GM19395 (cell line): ENCODE measurements at regions not wholly inside any gene's neighbourhood (a gene's known extent, or its start where the extent isn't known, plus 50 kb on each side); places are given as distances from the start of the nearest gene placed in this dataset.

Source experiments
- ATAC-seq: cut with Tn5 transposase; IDR thresholded peaks from one replicate; pipeline ENCODE4 v1.9.1; 2021; ENCODE audit warnings: mild to moderate bottlenecking, moderate library complexity; ENCODE audit not compliant: unreplicated experiment

DNA sequence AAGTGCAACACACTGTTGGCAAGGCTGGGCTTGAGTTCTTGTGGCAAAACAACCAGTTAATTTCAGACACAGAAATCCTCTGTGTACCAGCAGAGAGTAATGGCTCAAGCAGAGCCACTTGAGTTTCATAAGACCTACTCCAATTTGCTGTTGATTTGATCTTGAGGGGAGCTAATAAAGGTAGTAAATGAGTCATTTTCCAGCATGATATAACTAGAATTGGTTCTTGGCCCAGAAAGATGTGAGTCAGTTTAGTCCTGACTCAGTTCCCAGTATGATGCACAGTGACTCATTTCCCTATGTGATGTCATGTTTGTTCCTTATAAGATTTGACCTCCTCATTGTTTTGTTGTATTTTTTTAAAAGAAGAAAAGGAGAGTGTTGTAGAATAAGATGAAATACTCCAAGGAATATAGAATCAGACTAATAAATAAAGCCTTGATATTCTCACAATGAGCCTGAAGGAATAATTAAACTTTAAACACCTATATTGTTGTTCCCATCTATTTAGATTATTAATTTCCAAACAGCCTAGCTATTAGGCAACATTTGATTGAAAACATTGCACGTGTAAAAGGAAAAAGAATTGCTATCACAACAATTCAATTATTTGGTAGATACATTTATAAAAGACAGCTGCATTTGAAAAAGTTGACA is 186.2 kb downstream of the REEP3 start:
- peak; percentile 87 for ATAC-seq

DNA sequence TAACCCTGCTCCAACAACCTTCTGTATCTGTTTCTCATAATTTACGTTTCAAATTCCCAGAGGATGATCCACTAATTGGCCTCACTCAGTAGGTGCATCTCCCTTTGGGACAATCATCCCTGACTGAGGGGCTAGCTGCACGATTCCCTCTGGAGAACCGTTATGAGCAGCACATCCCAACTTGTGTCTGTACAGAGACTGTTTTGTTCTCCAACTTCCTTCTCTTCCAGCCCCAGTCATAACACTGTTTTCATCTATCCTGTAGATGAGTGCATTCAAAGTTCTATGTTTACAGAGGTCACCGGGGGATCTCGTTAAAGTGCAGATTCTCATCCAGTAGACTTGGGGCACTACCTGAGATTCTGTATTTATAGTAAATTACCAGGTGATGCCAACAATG is 187.2 kb downstream of the REEP3 start:
- ATAC-seq = no peak

DNA sequence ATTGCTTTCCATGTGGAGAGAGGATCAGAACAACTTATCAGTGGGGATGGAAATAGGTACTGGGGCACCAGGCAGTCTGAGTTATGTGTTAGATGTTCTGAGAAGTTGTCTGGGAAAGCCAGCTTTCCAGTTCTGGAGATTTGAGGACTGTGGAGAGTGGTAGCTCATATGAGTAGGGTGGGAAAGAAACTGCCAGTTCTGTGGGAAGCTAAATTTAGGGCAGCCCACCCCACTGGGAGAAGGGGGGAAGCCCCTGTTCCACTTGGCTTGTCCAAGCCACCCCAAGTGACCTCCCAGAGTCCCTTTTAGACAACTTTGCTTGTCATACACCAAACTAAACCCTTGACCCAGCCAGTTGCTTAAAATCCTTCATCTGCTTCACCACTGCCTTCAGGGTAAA is 189.5 kb downstream of the REEP3 start:
- ATAC-seq = no peak

DNA sequence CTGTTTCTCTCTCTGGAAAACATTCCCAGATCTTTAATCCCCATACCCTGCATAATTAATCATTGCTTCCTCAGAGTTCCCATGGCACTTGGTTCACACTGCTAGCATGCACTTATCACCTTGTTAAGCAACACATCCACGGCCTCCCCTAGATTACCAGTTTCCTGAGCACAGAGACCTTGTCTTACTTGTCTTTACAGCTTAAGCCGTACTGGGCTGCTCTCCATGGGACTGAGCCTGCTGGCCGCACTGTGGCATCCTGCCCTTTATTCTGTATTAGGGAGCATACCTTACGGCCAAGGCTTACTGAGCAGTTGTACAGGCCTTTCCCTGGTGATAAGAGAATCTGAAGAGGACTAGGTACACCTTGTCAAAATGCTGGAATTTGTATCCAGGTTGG is 190.2 kb downstream of the REEP3 start:
- ATAC-seq = no peak

DNA sequence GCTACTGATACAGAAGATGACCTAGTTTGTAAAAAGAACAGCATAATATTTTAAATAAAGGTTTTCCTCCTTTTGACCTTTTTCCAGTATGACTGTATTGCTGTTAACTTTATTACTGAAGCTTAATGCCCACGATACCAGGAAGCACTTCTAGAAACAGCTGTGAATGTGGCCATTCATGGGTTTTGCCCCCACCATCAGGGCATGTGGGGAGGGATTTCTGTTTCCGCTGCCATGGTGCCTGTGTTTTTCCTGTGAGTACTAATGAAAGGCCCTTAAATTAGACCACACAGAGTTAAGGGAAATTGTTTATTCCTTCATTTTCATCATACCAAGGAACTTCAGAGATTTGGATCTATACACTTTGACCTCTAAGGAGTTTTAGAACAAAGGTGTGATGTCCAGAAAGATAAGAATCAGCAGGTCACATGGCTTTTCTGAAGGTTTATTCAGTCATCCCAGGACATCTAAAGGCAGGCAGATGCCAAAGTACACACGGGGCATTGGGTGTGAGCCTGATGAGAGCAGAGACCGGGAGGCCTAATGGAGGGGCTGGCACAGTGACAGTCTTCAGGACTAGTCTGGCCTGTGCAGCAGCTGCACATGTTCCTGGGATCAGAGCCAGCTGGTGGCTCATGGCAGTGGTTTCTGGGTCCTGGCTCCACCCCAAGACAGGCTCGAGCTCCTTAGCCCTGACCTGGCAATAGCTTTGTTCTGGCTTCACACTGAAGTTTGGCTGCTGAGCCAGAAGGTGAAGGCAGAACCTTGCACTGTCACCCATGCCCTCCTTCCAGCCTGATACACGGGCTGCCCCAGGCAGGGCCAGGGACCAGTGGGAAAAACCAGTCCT is 190.9 kb downstream of the REEP3 start:
- ATAC-seq = no peak

DNA sequence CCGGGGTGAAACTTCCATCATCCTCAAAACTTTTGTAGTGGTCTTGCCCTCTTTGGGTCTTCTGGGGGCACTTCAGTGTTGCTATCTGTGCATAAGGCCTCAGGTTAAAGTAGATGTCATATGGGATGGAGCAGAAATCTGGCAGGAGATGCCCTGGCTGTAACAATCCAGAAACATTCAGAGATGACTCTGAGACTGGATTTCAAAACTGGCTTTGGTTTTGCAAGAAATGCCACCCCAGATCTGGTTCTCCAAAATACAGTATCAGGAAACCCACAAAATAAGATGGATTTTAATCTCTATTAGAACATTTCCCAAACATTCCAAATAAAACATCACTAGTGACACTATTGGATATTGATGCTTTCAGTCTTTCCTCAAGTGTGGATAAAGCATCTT is 191.5 kb downstream of the REEP3 start:
- ATAC-seq = no peak

DNA sequence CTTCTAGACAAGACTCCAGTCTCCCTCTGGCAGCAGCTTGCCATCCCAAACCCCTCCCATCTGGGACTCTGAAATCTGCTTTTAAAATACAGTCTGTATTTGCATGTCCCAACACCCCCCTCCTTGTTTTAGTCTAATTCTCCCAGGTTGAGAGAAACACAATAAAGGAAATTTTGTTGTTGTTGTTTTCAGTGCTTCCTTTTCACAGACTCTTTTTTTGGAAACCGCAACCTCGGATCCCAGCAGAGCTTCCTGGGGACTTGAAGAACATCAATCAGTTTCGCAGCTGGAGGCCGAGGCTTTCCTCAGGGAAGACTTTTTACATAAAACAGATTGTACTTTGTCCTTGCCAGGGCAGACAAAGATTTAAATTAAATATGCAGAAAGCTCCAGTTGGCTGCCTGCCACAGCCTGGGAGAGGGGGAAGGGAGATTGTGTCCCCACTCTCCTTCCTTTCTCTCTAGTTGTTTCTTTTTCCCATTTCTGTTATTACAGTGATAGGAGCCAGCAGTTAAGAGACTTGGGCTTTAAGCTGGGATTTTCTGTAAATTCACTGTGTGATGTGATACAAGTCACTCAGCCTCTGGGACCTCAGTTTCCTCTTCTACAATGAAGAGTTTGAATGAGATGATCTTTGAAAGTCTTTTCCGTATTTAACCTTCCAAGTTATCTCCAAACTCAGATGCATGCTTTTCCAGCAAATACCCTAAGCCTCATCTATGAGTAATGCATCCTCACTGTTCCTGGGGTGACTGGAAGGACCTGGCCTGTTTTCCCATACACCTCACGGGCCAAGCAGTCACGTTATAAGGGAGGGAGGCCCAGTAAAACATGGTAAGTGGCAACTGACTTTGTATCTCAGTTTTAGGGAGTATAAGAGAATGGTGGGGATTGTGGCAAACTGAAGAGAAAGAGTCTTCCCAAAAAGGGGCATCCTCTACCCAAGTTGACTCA is 192.3 kb downstream of the REEP3 start:
- ATAC-seq = no peak

DNA sequence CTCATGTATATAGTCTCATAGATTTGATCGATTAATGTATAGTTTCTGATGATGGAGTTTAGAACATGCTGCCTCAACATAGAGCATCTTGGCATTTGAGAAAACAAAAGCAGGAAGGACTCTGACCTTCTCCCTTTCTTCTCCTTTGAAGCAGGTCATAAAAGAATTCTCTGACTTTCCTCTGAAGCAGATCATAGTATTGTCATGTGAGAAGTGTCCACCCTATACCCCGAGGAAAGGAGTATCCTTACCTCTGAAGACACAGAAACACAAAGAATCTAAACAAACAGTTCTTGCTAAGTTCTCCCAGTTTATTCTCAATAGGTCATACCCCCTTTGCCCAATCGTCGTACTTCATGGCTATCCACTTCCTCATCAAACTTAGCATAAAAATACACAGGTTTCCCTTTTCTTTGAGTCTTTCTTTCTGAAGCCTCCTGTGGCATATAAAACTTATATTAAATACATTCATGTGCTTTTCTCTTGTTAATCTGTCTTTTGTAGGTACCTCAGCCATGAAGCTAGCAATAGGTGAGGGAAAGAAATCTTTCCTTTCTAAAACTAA is 194.9 kb downstream of the REEP3 start:
- no peak for ATAC-seq

DNA sequence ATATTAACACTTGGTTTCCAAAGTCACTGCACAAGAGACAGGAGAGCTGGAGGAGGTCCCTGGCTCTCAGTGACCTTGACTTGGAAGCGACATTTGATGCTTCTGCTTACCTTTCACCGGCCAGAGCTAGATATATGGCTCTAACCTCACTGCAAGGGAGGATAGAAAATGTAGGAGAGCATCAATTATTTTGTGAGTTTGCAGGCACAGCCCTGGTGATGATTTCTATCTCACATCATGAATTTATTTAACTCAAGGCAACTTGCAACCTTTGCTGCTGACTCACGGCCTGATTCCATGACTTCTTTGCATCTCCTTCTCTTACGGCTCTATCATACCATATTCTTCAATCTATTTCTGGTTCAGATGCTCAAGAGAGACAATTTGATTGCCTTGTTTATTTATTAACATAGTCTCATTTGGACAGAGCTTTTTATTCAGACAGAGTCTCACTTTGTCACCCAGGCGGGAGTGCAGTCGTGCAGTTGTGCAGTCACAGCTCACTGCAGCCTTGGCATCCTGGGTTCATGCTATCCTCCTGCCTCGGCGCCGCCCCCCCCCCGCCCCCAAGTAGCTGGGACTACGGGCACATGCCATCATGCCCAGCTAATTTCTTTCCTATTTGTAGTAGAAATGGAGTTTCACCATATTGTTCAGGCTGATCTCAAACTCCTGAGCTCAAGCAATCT is 196.0 kb downstream of the REEP3 start:
- ATAC-seq = no peak

DNA sequence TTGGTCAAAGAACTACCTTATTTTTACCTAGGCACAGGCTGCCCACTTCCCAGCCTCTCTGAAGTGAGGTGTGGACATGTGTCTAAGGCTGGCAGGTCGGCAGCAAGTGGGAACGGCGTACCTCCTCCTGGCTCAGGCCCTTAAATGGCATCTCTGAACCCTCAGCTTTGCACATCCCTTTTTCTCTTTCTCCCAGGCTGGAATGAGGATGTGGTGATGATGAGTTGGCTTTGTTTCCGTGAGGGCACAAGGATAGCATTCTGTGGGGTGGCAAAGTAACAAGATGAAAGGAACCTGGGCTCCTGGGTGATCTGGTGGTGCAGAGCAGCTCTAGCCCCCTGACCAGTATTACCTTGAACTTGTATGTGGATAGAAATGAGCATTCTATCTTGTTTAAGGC is 196.8 kb downstream of the REEP3 start:
- no peak for ATAC-seq

DNA sequence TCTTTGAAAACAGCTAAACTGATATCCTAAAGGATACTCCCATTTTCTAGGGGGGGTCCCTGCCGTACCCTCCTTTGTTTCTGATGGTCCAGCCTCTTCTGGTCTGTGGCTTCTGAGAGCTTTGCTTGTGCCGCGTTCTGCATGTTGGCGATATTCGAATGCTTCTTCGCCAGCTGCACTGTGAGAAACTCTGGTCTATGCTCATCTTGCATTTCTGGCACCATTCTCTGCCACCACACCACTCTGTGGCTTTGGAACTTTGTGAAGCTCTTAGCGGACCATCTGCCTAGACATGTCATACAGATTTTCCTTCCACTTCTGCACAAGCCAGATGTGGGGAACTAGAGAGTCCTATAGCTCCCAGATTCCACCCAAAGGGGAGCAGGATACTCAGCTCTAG is 197.2 kb downstream of the REEP3 start:
- no peak for ATAC-seq

DNA sequence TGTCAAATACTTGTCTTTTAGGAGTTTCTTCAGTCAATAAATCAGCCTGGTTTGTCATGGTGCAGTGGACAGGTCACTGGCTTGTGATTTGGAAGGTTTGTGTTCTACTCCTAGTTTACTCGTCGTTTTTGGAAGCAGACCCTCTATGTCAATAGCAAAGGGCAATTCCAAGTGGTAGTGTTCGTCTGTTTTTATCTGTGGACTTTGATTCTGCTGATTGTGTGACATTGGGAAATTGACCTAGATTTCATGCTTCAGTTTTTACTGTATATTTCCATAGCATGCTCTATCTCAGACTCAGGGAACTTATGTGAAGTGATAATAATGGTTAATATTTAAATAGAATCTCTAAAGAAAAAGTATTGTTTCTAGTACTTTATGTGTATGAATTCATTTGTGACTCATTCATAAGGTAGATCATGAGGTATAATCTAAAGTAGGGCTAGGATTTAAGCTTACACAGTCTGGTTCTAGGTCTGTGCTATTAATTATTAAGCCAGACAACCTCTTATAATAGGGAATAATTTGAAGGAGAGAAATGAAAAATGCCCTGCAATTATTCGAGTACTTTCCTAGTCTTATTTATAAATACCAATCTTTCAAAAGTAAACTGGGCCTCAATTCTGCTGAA is 198.1 kb downstream of the REEP3 start:
- no peak for ATAC-seq

DNA sequence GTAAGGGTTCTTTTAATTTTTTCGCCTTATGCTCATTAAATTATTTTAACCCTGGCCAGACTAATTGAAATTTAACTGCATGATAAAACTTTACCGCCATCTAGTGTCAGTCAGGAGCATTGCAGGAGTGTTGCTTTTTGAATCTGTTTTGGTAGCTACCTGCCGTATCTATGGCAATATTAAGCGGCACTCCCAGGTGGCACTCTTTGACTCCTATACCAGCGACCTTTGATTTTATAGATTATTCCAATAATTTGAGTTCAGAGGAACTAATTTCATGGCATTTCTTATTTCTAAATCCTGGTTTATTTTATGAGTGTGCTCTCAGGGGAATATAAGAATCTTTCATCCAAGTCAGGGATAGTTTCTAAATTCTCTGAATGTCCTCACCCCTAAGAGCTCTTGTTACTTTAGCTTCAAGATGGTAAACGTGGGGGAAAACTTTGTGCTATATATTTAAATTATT is 198.9 kb downstream of the REEP3 start:
- ATAC-seq = peak; percentile 56

DNA sequence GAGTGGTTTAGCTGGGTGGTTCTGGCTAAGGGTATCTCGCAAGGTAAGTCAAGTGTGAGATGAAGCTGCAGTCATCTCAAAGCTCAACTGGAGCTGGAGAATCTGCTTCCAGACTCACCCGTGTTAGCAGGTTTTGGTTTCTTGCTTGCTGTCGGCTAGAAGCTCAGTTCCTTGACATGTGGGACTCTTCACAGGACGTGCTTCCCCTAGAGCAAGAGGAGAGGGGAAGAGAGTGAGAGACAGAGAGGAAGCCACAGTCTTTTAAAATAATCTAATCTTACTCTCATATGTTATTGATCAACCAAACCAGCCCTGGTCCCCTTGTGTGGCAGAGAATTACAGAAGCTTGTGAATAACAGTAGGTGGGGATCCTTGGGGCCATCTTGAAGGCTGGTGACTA is 199.5 kb downstream of the REEP3 start:
- peak; percentile 69 for ATAC-seq

DNA sequence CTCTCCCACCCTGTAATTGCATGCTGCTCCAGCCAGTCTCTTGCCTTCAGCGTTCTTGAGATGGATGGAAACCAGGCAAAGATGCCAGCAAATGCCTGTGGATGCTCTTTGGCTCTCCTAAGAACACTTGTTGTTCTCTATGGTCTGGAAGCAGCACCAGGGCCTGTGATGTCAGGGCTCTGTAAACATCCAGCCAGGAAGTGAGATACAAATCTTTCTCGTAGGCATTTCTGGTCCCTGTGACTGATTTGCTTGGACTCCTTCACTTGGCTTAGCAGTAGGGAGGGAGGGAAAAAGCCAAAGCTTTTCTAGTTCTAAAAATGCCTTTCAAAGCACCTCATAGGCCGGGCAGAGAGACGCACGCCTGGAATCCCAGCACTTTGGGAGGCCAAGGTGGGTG is 201.3 kb downstream of the REEP3 start:
- no peak for ATAC-seq

DNA sequence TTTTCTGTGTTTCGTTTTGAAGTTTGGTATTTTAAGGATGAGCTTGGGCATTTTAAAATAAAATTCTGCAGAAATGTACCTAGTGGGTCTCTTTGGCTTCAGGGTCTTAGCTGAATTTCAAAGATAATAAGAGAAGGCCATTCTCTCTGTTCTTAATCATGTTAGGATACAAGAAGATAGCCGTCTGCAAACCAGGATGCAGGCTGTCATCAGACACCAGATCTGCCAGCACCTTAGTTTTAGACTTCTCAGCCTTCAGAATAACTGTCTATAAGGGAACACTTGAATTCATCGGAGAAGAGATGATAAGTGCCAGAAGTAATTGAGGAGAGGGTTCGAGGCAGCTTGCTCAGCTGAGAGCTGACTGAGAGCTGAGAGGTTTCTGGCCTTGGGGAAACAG is 202.1 kb downstream of the REEP3 start:
- no peak for ATAC-seq

DNA sequence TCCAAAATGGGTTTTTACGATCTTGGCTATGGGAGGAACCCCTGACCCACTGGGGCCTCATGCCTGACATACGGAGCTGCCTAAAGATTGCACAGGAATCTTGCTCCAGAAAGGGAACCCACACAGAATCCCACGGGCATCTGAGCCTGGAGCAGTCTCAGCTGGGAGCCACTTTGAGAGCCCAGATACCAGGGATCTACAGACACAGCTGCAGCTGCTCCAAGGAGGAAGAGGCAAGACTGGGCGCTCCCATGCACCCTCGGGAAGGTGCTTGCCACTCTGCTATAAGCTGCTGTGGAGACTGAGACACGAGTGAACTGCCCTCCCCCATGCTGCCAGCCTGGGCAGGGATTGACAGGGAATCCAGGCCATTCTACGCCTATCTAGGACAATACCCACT is 202.5 kb downstream of the REEP3 start:
- ATAC-seq = no peak

DNA sequence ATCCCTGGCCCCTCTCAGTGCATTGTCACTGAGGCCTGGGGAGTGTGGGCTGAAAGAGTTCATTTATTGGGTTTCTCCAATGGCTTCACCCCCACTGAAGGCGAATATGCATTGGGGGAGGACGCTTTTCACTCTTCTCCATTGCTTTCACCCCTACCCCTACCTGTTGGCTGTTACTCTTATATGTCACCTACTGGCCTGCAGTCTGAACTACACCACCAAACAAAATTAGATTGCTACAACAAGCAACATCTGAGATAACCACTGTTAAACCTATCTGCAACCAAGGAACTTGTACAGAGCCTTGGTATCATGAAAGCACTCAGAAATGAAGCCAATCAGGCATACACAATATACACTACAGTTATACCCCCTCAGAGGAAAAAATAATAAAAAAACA is 203.7 kb downstream of the REEP3 start:
- ATAC-seq = no peak

DNA sequence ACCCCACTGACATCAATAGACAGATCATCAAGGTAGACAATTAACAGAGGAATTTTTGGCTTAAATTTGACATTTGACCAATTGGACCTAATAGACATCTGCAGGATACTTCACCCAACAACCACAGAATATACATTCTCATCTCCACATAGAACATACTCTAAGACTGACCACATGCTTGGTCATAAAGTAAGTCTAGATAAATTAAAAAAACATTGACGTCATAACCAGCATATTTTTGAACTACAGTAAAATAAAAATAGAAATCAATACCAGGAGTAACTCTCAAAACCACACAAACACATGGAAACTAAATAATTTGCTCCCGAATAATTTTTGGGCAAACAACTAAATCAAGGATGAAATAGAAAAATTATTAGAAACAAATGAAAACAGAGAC is 205.7 kb downstream of the REEP3 start:
- no peak for ATAC-seq

DNA sequence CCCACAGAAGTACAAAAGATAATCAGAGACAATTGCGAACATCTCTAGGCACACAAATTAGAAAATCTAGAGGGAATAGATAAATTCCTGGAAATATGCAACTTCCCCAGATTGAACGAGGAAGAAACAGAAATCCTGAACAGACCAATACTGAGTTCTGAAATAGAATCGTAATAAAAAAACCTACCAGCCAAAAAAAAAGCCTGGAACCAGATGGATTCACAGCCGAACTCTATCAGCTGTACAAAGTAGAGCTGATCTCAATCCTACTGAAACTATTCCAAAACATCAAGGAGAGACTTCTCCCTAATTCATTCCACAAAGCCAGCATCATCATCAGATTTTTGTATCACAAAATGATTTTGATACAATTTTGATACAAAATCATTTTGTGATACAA is 206.4 kb downstream of the REEP3 start:
- ATAC-seq = no peak
